B cell (primary cell): ENCODE measurements at regions not wholly inside any gene's neighbourhood (a gene's known extent, or its start where the extent isn't known, plus 50 kb on each side); places are given as distances from the start of the nearest gene placed in this dataset.

Experiments
- ATAC-seq: fragments of 200-7000 bp; cut with Tn5 transposase; one replicate; pipeline ENCODE4 v1.10.0; 2021; ENCODE audit warnings: low read depth, mild to moderate bottlenecking, moderate number of reproducible peaks, moderate library complexity
- CTCF ChIA-PET: fragments of 350-600 bp; sonication (Branson Sonifier 250); formaldehyde crosslinking; loops from one replicate; lab custom pipeline; 2021; ENCODE audit warnings: antibody characterized with exemption, inconsistent platforms; lab: Charles Lee
- POLR2A ChIA-PET: fragments of 350-600 bp; sonication (Branson Sonifier 250); formaldehyde crosslinking; loops from one replicate; lab custom pipeline; 2021; ENCODE audit warnings: antibody characterized with exemption; lab: Charles Lee
- DNase-seq: peaks from one replicate; pipeline ENCODE4 v3.0.0; 2013
- H2AFZ ChIP-seq: 2 replicates; pipeline ENCODE4 v1.6.1; 2012; ENCODE audit warnings: mild to moderate bottlenecking, low read depth, low read length; ENCODE audit not compliant: insufficient read depth, poor library complexity, severe bottlenecking
- H3K27ac ChIP-seq, 2 donors: 1 replicate in 1 of 2; 2 replicates in 1 of 2; pipeline ENCODE4 v1.5.1; 2012 to 2013; ENCODE audit warnings: low read length in 2 of 2, mild to moderate bottlenecking in 2 of 2, moderate library complexity in 1 of 2
- H3K27me3 ChIP-seq, 4 experiments: fragments of 200-600 bp in 1 of 4; sonication (generic) in 1 of 4; replicated peaks in 1 of 4; 1 replicate in 2 of 4; 2 replicates in 2 of 4; pipeline versions ENCODE4 v1.6.1 to v1.7.0; 2013 to 2016; ENCODE audit warnings: low read length in 3 of 4, mild to moderate bottlenecking in 2 of 4, mixed read lengths in 1 of 4, moderate library complexity in 1 of 4; ENCODE audit not compliant: insufficient read depth in 4 of 4, control insufficient read depth in 3 of 4; ENCODE audit errors: control extremely low read depth in 1 of 4
- H3K36me3 ChIP-seq, 2 experiments: replicated peaks in 1 of 2; 1 replicate in 1 of 2; 2 replicates in 1 of 2; pipeline versions ENCODE4 v1.6.1 to v1.7.1; 2013; ENCODE audit warnings: low read length in 1 of 2; ENCODE audit not compliant: insufficient read depth in 2 of 2, control insufficient read depth in 1 of 2; ENCODE audit errors: control extremely low read depth in 1 of 2, extremely low read depth in 1 of 2
- H3K4me1 ChIP-seq, 2 donors: fragments of 200-600 bp in 1 of 2; sonication (generic) in 1 of 2; 1 replicate in 1 of 2; 2 replicates in 1 of 2; pipeline versions ENCODE4 v1.5.1 to v1.6.1; 2013 to 2017; ENCODE audit warnings: low read length in 2 of 2; ENCODE audit not compliant: control insufficient read depth in 2 of 2, insufficient read depth in 2 of 2
- H3K4me2 ChIP-seq: replicated peaks from 2 replicates; pipeline ENCODE3; 2012; ENCODE audit warnings: mild to moderate bottlenecking, low read depth, low read length; ENCODE audit not compliant: poor library complexity, severe bottlenecking
- H3K4me3 ChIP-seq, 5 experiments: fragments of 200-600 bp in 1 of 5; sonication (generic) in 1 of 5; 1 replicate in 3 of 5; 2 replicates in 2 of 5; pipeline versions ENCODE4 v1.5.1 to v1.7.0; 2011 to 2016; ENCODE audit warnings: low read length in 4 of 5, mild to moderate bottlenecking in 4 of 5, low read depth in 2 of 5, control low read depth in 1 of 5, moderate library complexity in 1 of 5; ENCODE audit not compliant: insufficient read depth in 1 of 5; ENCODE audit errors: control extremely low read depth in 1 of 5, extremely low read depth in 1 of 5
- H3K79me2 ChIP-seq: fragments of 200-600 bp; sonication (generic); one replicate; pipeline ENCODE4 v1.6.0; 2016; ENCODE audit warnings: low read length; ENCODE audit not compliant: control insufficient read depth, insufficient read depth
- H3K9ac ChIP-seq: fragments of 200-600 bp; sonication (generic); 2 replicates; pipeline ENCODE4 v1.6.1; 2017; ENCODE audit warnings: mild to moderate bottlenecking, low read length, moderate library complexity
- H3K9me3 ChIP-seq, 3 donors: one replicate each; pipeline versions ENCODE4 v1.6.1 to v1.7.1; 2013; ENCODE audit warnings: low read length in 2 of 3; ENCODE audit not compliant: control insufficient read depth in 2 of 3, insufficient read depth in 1 of 3; ENCODE audit errors: control extremely low read depth in 1 of 3
- H4K20me1 ChIP-seq: 2 replicates; pipeline ENCODE4 v1.6.0; 2012; ENCODE audit warnings: mild to moderate bottlenecking, low read length; ENCODE audit not compliant: insufficient read depth, control insufficient read depth, poor library complexity, severe bottlenecking
- H3K27ac Mint-ChIP-seq: one replicate; pipeline ENCODE4 v1.8.0; 2021; ENCODE audit warnings: mixed read lengths
- H3K27me3 Mint-ChIP-seq: one replicate; pipeline ENCODE4 v1.8.0; 2021; ENCODE audit warnings: mixed read lengths
- H3K4me1 Mint-ChIP-seq: one replicate; pipeline ENCODE4 v1.8.0; 2021; ENCODE audit warnings: mixed read lengths
- H3K4me3 Mint-ChIP-seq: one replicate; pipeline ENCODE4 v1.8.0; 2021; ENCODE audit warnings: mixed read lengths
- H3K9me3 Mint-ChIP-seq: one replicate; pipeline ENCODE4 v1.8.0; 2022; ENCODE audit warnings: mixed read lengths; ENCODE audit not compliant: insufficient read depth
- EZH2 ChIP-seq: IDR thresholded peaks from 2 replicates; pipeline ENCODE4 v1.6.1; 2012; ENCODE audit warnings: borderline replicate concordance, low read depth, mild to moderate bottlenecking, moderate library complexity, low read length; ENCODE audit not compliant: insufficient read depth, poor library complexity, severe bottlenecking
- WGBS: methylation state at CpG from one replicate; pipeline ENCODE4 v1.1.5; 2013; ENCODE audit warnings: missing lambda C conversion rate; ENCODE audit not compliant: insufficient coverage; 5-methylcytosine and 5-hydroxymethylcytosine counted together
- intact Hi-C: fragments of 100-400 bp; cut with micrococcal nuclease; formaldehyde crosslinking; loops from one replicate; pipeline ENCODE4 v1.10.0; 2022
- TF ChIP-seq, protein P1 (sequence below): fragments of 200-600 bp; IDR thresholded peaks from one replicate; pipeline ENCODE4 v1.8.0; 2022; ENCODE audit warnings: antibody characterized with exemption, mild to moderate bottlenecking

DNA sequence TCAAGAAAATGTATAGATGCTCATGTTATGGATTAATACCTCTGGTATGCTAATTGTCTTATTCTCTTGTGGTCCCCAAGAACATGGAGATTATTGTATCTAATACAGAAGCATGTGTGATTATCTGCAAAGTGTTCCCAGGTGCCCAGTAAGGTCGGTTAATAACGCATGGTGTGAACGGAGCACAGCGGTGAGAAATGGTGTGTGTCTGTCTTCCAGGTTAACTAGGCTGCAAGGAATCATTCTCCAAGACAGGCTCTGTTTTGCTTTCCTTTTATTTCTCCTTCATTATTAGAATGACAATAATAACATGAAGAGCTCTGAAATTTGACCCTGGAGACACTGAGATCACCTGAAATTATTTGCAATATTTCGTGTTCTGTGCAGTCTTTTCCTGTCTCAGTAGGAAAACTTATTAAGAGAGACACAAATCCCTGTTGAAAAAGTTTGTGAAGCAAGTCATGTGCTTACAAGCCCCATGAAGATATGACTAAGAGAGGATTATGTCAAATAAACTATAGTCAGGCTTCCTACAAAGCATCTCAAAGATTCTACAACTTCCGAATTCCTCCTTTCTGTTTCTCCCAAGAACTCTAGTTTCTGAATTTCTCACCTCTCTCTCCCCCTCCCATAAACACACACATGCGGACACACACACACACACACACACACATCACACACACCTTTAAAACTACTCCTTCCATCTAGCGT lies 230.9 kb downstream of the HS3ST1 start:
- no peak overlapping the region for H3K4me3 ChIP-seq
- no peaks in the 10 kb centered on the region for H3K79me2 ChIP-seq
- no peak for TF ChIP-seq EZH2
- TF ChIP-seq, protein P1, sequence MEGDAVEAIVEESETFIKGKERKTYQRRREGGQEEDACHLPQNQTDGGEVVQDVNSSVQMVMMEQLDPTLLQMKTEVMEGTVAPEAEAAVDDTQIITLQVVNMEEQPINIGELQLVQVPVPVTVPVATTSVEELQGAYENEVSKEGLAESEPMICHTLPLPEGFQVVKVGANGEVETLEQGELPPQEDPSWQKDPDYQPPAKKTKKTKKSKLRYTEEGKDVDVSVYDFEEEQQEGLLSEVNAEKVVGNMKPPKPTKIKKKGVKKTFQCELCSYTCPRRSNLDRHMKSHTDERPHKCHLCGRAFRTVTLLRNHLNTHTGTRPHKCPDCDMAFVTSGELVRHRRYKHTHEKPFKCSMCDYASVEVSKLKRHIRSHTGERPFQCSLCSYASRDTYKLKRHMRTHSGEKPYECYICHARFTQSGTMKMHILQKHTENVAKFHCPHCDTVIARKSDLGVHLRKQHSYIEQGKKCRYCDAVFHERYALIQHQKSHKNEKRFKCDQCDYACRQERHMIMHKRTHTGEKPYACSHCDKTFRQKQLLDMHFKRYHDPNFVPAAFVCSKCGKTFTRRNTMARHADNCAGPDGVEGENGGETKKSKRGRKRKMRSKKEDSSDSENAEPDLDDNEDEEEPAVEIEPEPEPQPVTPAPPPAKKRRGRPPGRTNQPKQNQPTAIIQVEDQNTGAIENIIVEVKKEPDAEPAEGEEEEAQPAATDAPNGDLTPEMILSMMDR = no peak
- H3K9ac ChIP-seq = no peak overlapping the region
- no peaks in the 10 kb centered on the region for H3K9me3 Mint-ChIP-seq
- H3K9me3 ChIP-seq = peaks cover 0 to 1% (median 0%) of the 10 kb centered on the region in 3 donors
- no peak for ATAC-seq
- no peak overlapping the region for H3K4me3 Mint-ChIP-seq
- 100% methylated on average over 4 of the region's 8 CpGs for WGBS
- H3K4me1 Mint-ChIP-seq = peaks cover 5% of the 10 kb centered on the region
- no peaks in the 10 kb centered on the region for H3K36me3 ChIP-seq
- no peak for DNase-seq
- no peaks in the 10 kb centered on the region for H3K27me3 ChIP-seq
- no peak overlapping the region for H3K27ac ChIP-seq
- H3K27me3 Mint-ChIP-seq = no peaks in the 10 kb centered on the region
- ChIA-PET POLR2A (no interaction called here), CTCF (no interaction called here)
- H4K20me1 ChIP-seq = no peaks in the 10 kb centered on the region
- H3K27ac Mint-ChIP-seq = no peak overlapping the region
- H3K4me1 ChIP-seq = peaks cover 5 to 6% of the 10 kb centered on the region in 2 donors
- no peak overlapping the region for H2AFZ ChIP-seq
- intact Hi-C loops = no loop called here
- no peak overlapping the region for H3K4me2 ChIP-seq

DNA sequence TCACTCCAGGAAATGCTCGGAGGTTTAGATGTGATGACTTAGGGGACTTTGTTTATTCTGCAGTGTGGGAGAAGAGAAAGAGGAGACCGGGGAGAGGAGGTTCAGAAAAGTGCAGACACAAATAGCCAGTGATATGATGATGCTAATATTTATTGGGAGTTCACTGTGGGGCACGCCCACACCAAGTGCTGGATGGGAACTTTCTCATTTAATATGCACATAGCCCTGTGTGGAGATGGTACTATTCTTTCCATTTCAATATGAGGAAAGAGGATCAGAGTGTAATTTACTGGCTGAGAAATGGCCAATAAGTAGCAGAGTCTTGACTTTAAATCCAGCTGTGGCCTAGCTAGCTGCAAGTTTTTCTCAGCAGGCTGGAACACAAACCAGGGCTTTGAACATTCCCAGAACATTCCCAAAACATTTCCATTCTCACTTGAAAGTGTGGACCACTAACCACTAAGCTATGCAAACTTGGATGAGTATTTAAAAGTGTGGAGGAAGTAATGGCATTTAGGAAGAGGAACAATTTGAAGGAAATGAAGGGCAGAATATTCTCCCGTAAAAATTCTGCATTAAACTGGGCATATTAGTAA lies 231.7 kb downstream of the HS3ST1 start:
- Mint-ChIP-seq H3K9me3 (no peaks in the 10 kb centered on the region), H3K4me1 (peaks cover 5% of the 10 kb centered on the region), H3K27me3 (no peaks in the 10 kb centered on the region), H3K27ac (no peak overlapping the region), H3K4me3 (no peak overlapping the region)
- H3K79me2 ChIP-seq = no peaks in the 10 kb centered on the region
- H3K4me3 ChIP-seq = no peak overlapping the region
- H3K4me1 ChIP-seq = peaks cover 5 to 6% of the 10 kb centered on the region in 2 donors
- DNase-seq (no peak), ATAC-seq (no peak)
- H4K20me1 ChIP-seq = no peaks in the 10 kb centered on the region
- 100% methylated on average over 2 of the region's 4 CpGs for WGBS
- ChIA-PET POLR2A (no interaction called here), CTCF (no interaction called here)
- no peak overlapping the region for H3K4me2 ChIP-seq
- H2AFZ ChIP-seq = no peak overlapping the region
- no peaks in the 10 kb centered on the region for H3K36me3 ChIP-seq
- intact Hi-C loops = no loop called here
- H3K9me3 ChIP-seq = peaks cover 0 to 1% (median 0%) of the 10 kb centered on the region in 3 donors
- H3K27ac ChIP-seq = no peak overlapping the region
- TF ChIP-seq, protein P1 = no peak
- TF ChIP-seq EZH2 = no peak
- H3K27me3 ChIP-seq = no peaks in the 10 kb centered on the region
- no peak overlapping the region for H3K9ac ChIP-seq
